ENCODE measurements at regions not wholly inside any gene's neighbourhood (a gene's known extent, or its start where the extent isn't known, plus 50 kb on each side); places are given as distances from the start of the nearest gene placed in this dataset.

DNA sequence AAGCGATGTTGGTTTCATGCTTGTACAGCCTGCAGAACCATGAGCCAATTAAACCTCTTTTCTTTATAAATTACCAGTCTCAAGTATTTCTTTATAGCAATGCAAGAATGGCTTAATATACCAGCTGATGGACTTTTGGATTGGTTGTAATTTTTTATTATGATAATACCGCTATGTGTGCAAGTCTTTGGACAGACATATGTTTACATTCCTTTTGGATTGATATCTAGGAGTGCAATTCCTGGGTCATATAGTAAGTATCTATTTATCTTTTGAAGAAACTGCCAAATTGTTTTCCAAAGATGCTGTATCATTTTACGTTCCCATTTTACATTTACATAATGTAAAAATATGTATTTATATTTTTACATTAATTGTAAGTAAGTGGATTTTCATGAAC lies 81.2 kb upstream of the PIP4K2A start:
- TF ChIP-seq, protein P1, sequence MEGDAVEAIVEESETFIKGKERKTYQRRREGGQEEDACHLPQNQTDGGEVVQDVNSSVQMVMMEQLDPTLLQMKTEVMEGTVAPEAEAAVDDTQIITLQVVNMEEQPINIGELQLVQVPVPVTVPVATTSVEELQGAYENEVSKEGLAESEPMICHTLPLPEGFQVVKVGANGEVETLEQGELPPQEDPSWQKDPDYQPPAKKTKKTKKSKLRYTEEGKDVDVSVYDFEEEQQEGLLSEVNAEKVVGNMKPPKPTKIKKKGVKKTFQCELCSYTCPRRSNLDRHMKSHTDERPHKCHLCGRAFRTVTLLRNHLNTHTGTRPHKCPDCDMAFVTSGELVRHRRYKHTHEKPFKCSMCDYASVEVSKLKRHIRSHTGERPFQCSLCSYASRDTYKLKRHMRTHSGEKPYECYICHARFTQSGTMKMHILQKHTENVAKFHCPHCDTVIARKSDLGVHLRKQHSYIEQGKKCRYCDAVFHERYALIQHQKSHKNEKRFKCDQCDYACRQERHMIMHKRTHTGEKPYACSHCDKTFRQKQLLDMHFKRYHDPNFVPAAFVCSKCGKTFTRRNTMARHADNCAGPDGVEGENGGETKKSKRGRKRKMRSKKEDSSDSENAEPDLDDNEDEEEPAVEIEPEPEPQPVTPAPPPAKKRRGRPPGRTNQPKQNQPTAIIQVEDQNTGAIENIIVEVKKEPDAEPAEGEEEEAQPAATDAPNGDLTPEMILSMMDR (IDR thresholded peaks at IDR 0.05) = no peak
- no peak for TF ChIP-seq POLR2A (IDR thresholded peaks at IDR 0.05)

Data from uterus (tissue), 2 donors.